SK-N-SH (cell line): ENCODE measurements at regions not wholly inside any gene's neighbourhood (a gene's known extent, or its start where the extent isn't known, plus 50 kb on each side); places are given as distances from the start of the nearest gene placed in this dataset.

Experiments
- CHD2 ChIP-seq: fragments of 150-350 bp; IDR thresholded peaks from 2 replicates; pipeline ENCODE4 v1.6.1; 2018; ENCODE audit warnings: low read length; ENCODE audit not compliant: partially characterized antibody
- FOXM1 ChIP-seq: IDR thresholded peaks from 2 replicates; pipeline ENCODE4 v1.4.0; 2012; ENCODE audit warnings: low read depth, mild to moderate bottlenecking
- JUND ChIP-seq: IDR thresholded peaks from 2 replicates; pipeline ENCODE4 v1.4.0; 2012
- RAD21 ChIP-seq: IDR thresholded peaks from 2 replicates; pipeline ENCODE4 v1.6.1; 2012; ENCODE audit warnings: mild to moderate bottlenecking, low read length
- SIN3A ChIP-seq: IDR thresholded peaks from 2 replicates; pipeline ENCODE4 v1.6.1; 2012; ENCODE audit warnings: low read depth, mild to moderate bottlenecking, low read length, moderate library complexity, borderline replicate concordance
- SMC3 ChIP-seq: IDR thresholded peaks from 2 replicates; pipeline ENCODE4 v1.6.1; 2012; ENCODE audit warnings: low read depth, low read length, improper control_type of control experiment
- YY1 ChIP-seq: IDR thresholded peaks from 2 replicates; pipeline ENCODE4 v1.4.0; 2012; ENCODE audit warnings: low read depth, mild to moderate bottlenecking
- TF ChIP-seq, protein P1 (sequence below): fragments of 200-600 bp; sonication (generic); IDR thresholded peaks from 2 replicates; pipeline ENCODE4 v1.6.1; 2017; ENCODE audit warnings: antibody characterized with exemption, mild to moderate bottlenecking, moderate library complexity
- TF ChIP-seq, protein P2 (sequence below): fragments of 150-350 bp; IDR thresholded peaks from 2 replicates; pipeline ENCODE4 v1.6.1; 2017; ENCODE audit warnings: antibody characterized with exemption, low read length, low read depth, borderline replicate concordance
- TF ChIP-seq, protein P3 (sequence below): IDR thresholded peaks from 2 replicates; pipeline ENCODE4 v1.6.1; 2012; ENCODE audit warnings: mild to moderate bottlenecking, low read depth, low read length, moderate library complexity

DNA sequence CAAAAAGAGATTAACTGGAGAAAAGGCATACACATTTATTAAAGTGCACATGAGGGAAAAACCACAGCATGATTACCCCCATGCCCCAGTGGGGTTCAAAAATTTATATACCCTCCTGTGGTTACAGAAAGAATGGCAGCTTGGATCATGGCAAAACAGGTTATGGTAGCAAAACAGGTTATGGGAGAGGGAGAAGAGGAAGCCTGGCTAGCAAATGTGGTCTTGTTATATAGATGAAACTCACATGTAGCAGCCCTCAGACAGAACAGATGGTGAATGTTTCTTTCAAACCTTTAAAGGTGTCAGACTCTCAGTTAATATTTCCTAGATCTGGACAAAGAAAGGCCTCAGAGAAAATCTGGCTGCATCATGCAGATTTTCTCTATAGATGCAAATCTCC lies 178.2 kb upstream of the ZC3H15 start:
- TF ChIP-seq, protein P1, sequence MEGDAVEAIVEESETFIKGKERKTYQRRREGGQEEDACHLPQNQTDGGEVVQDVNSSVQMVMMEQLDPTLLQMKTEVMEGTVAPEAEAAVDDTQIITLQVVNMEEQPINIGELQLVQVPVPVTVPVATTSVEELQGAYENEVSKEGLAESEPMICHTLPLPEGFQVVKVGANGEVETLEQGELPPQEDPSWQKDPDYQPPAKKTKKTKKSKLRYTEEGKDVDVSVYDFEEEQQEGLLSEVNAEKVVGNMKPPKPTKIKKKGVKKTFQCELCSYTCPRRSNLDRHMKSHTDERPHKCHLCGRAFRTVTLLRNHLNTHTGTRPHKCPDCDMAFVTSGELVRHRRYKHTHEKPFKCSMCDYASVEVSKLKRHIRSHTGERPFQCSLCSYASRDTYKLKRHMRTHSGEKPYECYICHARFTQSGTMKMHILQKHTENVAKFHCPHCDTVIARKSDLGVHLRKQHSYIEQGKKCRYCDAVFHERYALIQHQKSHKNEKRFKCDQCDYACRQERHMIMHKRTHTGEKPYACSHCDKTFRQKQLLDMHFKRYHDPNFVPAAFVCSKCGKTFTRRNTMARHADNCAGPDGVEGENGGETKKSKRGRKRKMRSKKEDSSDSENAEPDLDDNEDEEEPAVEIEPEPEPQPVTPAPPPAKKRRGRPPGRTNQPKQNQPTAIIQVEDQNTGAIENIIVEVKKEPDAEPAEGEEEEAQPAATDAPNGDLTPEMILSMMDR, result no peak
- TF ChIP-seq, protein P2, sequence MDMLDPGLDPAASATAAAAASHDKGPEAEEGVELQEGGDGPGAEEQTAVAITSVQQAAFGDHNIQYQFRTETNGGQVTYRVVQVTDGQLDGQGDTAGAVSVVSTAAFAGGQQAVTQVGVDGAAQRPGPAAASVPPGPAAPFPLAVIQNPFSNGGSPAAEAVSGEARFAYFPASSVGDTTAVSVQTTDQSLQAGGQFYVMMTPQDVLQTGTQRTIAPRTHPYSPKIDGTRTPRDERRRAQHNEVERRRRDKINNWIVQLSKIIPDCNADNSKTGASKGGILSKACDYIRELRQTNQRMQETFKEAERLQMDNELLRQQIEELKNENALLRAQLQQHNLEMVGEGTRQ, result no peak
- TF ChIP-seq FOXM1 (no peak), JUND (no peak), CHD2 (no peak), YY1 (no peak), RAD21 (no peak), SMC3 (no peak), SIN3A (no peak)
- TF ChIP-seq, protein P3, sequence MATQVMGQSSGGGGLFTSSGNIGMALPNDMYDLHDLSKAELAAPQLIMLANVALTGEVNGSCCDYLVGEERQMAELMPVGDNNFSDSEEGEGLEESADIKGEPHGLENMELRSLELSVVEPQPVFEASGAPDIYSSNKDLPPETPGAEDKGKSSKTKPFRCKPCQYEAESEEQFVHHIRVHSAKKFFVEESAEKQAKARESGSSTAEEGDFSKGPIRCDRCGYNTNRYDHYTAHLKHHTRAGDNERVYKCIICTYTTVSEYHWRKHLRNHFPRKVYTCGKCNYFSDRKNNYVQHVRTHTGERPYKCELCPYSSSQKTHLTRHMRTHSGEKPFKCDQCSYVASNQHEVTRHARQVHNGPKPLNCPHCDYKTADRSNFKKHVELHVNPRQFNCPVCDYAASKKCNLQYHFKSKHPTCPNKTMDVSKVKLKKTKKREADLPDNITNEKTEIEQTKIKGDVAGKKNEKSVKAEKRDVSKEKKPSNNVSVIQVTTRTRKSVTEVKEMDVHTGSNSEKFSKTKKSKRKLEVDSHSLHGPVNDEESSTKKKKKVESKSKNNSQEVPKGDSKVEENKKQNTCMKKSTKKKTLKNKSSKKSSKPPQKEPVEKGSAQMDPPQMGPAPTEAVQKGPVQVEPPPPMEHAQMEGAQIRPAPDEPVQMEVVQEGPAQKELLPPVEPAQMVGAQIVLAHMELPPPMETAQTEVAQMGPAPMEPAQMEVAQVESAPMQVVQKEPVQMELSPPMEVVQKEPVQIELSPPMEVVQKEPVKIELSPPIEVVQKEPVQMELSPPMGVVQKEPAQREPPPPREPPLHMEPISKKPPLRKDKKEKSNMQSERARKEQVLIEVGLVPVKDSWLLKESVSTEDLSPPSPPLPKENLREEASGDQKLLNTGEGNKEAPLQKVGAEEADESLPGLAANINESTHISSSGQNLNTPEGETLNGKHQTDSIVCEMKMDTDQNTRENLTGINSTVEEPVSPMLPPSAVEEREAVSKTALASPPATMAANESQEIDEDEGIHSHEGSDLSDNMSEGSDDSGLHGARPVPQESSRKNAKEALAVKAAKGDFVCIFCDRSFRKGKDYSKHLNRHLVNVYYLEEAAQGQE, result no peak
